ENCODE measurements at regions not wholly inside any gene's neighbourhood (a gene's known extent, or its start where the extent isn't known, plus 50 kb on each side); places are given as distances from the start of the nearest gene placed in this dataset.

DNA sequence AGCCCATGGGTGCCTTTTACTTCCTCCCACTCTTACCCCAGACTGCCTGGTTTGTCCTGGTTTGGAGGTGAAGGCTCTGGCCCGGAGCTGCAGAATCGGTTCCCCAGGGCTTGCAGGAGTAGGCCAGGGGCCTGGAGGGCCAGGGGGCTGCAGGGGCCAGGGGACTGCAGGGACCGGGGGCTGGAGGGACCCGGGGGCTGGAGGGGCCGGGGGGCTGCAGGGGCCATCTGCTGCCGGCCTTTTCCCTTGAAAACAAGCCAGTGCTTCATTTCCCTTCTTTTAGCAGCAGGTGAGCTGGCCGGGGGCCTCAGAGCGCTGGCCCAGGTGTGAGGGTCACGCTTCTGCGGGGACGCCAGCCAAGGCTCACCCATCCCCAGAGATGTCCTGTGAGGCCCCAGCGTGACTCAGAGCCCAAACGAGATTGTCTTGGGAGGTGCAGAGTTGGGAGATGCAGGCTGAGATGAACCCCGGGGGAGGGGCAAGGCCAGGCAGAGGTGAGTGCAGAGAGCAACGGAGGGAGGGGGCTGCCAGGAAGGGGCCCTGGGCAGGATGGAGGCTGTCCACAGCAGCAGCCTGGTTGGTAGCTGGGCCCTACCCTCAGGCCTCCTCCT is 154.9 kb downstream of the KIF26A start:
- TF ChIP-seq, protein P1, sequence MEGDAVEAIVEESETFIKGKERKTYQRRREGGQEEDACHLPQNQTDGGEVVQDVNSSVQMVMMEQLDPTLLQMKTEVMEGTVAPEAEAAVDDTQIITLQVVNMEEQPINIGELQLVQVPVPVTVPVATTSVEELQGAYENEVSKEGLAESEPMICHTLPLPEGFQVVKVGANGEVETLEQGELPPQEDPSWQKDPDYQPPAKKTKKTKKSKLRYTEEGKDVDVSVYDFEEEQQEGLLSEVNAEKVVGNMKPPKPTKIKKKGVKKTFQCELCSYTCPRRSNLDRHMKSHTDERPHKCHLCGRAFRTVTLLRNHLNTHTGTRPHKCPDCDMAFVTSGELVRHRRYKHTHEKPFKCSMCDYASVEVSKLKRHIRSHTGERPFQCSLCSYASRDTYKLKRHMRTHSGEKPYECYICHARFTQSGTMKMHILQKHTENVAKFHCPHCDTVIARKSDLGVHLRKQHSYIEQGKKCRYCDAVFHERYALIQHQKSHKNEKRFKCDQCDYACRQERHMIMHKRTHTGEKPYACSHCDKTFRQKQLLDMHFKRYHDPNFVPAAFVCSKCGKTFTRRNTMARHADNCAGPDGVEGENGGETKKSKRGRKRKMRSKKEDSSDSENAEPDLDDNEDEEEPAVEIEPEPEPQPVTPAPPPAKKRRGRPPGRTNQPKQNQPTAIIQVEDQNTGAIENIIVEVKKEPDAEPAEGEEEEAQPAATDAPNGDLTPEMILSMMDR (conservative IDR thresholded peaks at IDR 0.05; ENCODE audit: low read depth, low read length), result no peak
- TF ChIP-seq EZH2 (IDR thresholded peaks at IDR 0.05; ENCODE audit: borderline replicate concordance, low read depth, low read length, poor library complexity, severe bottlenecking), result no peak
